Suppressor macrophage treated with lipopolysaccharide for 4 hours (primary cell): ENCODE measurements at regions not wholly inside any gene's neighbourhood (a gene's known extent, or its start where the extent isn't known, plus 50 kb on each side); places are given as distances from the start of the nearest gene placed in this dataset.
"Not testable (repeated sequence)": the region's sequence is repeated elsewhere in the genome, so short reads cannot be mapped to it uniquely, and the experiment has no call there.

Source experiments
- DNase-seq: peaks from one replicate; pipeline ENCODE4 v3.0.0-alpha.2; 2020

DNA sequence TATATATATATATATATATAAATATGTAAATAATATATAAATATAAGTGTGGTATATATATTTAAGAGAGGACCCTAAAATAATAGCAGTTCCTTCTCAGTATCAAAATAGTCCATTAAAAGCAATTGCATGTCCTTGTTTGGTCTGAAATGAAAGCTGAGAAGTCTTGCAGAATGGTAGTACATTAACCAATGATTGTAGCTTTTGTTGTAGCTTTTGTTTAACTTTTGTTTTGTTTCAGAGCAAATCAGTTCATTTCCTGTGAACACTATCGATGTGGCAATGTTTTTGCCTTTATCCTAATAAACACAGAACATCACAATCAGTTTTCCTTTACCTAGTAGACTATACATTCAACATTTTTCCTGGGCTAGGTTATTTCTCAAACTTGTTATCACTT lies 1256.2 kb upstream of the SPRY2 start:
- DNase-seq, result no peak

GRCh38 chr13:81596224-81596753 lies 1255.4 kb upstream of the SPRY2 start:
- no peak for DNase-seq

- DNase-seq, result no peak
Measured at GRCh38 chr13:81591528-81592220, 1250.7 kb upstream of the SPRY2 start.

DNA sequence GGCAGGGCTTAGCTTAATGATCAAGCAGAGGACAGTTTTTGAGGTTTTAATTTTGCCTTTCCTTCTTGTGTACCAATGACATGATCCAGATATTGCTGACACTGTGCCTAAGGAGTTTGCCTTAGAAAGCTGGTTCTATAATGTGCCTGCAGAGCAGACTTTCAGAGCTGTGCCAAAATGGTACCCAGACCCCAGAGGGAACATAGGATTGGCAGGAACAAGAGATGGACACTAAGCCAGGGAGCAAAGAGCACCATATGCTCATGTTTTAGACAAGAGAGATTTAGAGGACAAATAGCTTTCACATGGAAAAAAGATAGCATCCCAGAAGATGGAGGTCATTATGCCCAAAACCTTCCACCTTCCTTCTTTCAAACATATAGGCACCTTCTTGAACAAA lies 1241.5 kb upstream of the SPRY2 start:
- DNase-seq, result no peak

DNA sequence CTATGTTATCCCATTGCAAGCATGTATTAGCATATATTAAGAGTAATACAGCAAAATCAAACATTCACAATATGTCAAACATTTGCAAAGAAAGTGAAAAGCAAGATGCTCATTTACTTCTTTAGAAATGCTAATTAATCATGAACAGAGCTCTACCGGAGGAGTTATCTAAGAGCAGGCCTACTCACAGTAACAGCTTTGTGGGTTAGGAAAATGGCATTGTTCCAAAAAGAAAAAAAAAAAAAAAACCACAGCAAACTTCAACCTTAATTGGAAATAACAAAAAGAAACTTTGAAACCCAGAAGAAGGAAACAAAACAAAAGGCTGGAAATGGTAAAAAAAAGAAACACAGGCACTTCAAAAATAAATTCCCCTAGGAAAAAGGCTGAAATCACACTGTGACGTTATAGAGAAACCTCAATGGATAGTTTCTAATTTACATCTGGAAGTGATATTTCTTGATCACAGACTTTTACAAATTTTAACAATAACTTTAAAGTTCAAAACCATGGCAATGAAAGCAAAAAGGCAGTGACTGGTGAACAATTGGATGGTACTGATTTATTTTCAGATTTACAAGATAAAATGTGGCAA lies 1236.8 kb upstream of the SPRY2 start:
- DNase-seq, result no peak

GRCh38 chr13:81568824-81569223 lies 1227.9 kb upstream of the SPRY2 start:
- no peak for DNase-seq

DNA sequence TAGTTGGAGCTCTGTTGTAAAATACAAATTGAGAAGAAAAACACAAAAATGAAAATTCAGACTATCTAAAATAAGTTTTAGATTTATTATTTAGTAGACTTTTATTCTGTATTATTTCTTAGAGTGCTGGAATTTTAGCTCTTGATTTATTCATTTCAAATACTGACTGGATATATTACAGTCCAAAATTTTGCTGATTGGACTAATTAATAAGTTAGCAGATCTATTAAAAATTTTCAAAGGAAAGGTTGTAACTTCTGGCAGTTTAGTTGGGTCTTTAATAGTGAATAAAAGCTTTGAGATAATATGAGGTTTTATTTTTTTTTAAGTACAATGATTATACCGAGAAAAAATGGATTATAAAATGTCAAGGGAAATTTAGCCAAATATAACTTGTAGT lies 1224.9 kb upstream of the SPRY2 start:
- no peak for DNase-seq

- no peak for DNase-seq
Measured at GRCh38 chr13:81563091-81563490, 1222.2 kb upstream of the SPRY2 start.

GRCh38 chr13:81562598-81562997 lies 1221.7 kb upstream of the SPRY2 start:
- DNase-seq, result no peak

GRCh38 chr13:81551036-81551435 lies 1210.1 kb upstream of the SPRY2 start:
- DNase-seq, result no peak

DNA sequence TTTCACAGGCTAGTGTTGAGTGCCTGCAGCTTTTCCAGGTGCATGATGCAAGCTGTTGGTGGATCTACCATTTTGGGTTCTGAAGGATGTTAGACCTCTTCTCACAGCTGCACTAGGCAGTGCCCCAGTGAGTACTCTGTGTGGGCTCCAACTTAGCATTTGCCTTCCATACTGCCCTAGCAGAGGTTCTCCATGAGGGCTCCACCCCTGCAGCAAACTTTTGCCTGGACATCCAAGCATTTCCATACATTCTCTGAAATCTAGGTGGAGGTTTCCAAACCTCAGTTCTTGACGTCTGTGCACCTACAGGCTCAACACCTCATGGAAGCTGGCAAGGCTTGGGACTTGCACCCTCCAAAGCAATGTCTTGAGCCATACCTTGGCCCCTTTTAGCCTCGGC lies 1205.4 kb upstream of the SPRY2 start:
- DNase-seq, result not testable (repeated sequence)

DNA sequence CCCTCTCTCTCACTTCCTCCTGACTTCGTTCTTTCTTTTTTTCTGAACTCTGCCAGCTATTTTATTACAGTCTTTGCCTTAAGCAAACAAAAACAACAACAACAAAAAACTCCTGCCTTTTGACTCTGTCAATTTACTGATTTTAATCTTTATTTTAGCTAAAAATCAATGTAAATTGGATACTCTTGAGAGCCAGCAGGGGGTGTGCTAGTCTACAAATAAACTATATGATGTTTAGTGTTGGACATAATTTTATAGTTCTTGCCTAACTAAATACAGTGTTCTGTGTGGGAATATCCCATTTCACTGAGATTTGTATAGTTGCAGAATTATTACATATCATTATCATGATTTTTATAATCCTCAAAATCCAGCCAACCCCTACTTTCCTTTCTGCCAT lies 1199.9 kb upstream of the SPRY2 start:
- no peak for DNase-seq

DNA sequence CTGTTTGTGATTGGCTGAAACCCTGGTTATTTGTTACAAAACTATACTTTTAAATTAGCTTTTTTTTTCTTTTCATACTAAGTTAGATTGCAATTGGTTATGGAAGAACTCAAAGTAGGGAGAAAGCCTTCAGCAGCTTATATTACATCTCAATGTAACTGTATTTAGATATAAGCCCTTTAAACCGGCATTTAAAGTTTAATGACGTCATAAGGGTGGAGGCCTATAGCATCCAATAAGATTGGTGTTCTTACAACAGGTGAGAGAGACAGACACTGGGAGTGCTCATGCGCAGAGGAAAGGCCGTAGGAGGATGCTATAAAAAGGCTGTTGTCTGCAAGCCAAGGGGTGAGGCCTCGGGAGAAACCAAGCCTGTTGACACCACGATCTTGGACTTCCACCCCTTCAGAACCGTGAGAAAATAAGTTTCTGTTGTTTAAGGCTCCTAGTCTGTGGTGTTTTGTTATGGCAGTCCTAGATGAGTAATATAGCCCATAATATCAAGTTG lies 1198.8 kb upstream of the SPRY2 start:
- DNase-seq, result no peak

DNA sequence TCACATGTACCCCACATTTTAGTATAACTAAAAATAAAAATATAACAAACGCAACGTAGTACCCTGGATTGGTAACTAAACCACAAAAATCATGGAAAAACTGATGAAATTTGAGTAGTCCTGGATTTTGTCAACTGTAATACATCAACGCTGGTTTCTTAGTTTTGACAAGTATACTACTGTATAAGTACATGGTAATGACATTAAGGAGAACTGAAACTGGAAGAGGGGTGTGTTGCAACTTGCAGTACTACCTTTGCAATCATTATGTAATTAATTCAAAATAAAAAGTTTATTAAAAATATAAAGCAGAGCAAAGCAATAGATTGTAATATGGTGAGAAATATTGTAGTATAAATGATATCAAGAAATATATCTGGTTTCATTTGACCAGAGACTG lies 1158.0 kb upstream of the SPRY2 start:
- DNase-seq, result no peak

DNA sequence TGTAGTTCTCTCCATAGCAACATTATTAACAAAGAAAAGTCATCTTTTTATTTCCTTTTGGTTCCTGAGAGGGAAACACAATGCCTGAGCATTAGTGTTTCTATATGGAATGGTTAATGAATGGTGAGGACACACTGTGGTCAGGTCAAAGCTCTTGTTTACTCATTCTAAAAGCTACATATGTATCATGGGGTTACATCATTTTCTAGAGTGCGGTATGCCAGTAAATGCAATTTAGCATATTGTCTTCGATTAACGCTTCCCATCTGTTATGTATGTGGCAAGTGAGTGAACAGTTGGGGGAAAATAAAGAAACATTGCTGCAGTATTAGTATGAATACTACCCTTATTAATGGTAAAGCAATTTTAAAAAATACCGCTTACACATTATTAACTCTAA lies 1152.2 kb upstream of the SPRY2 start:
- DNase-seq, result no peak

DNA sequence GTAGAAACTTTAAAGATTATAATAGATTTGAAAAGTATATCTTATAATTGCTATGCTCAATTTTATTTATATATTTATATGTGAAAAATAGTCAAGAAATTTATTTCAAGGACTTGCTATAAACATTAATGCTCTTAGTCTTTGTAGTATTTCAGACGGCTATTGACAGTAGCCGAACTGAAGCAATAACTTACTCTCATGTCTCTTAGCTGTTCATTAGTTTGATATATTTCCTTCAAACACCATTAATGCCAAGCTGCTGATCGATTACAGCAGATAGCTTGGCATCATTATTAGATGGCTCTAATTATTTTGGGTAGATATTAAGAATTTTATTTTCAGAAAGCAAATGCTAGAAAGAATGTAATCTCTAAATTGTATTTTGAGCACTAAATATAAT lies 1151.5 kb upstream of the SPRY2 start:
- DNase-seq, result no peak

DNA sequence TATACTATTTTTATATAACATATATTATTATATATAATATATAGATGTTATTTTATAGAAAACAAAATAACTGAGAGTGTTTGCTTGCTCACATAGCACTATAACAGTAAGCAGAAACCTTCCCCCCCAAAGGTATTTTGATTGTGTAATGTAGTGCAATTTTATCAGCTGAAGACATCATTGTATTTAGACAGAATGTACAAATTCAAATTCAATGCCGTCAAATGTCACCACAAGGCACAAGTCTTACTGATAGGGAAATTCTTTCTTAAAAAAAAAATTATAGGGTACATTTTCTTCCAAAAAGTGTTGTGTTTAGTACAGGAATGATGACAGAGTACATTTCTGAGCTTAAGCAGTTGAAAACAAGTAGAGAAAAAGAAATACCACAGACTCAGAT lies 1147.1 kb upstream of the SPRY2 start:
- DNase-seq, result no peak

GRCh38 chr13:81487151-81487550 lies 1146.2 kb upstream of the SPRY2 start:
- no peak for DNase-seq

DNA sequence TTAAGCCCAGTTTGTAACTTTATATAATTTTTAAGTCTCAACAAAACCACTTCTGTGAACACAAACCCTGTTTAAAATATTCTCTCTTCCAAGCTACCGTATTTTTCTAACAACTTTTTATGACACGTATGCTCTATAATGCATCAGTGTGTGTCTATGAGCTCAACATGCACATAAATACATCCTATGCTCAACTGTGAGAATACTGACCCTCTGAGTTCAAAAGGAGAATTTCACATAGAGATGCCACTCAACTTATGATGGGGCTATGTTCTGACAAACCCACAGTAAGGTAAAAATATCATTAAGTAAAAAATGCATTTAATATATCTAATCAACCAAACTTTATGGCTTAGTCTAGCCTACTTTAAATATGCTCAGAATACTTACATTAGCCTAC lies 1139.7 kb upstream of the SPRY2 start:
- DNase-seq, result no peak

DNA sequence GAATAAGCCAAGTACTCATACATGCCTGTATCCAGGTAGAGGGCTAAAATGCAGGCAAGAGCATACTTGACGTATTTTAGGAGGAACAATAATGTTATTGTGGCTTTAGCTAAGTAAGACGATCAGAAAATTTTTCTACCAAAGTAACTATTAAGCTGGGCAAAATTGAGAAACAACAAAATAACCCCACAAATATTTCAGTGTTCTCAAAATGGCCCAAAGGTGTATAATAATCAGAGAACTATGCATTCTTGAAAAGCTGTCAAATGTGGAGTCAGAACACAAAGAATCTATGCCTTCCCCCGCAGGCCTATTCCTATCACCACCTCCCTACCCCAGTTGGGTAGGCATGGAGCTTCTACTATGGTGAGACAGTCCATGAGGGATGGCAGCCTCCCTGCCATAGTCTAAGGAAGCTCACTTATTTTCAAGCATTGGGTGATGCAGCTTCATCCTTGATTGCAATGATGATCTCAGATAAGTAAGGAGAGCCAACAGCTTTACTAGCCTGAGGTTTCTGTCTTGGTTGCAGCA lies 1132.5 kb upstream of the SPRY2 start:
- no peak for DNase-seq

- no peak for DNase-seq
Measured at GRCh38 chr13:81458170-81458569, 1117.2 kb upstream of the SPRY2 start.

GRCh38 chr13:81446441-81446840 lies 1105.5 kb upstream of the SPRY2 start:
- no peak for DNase-seq

DNA sequence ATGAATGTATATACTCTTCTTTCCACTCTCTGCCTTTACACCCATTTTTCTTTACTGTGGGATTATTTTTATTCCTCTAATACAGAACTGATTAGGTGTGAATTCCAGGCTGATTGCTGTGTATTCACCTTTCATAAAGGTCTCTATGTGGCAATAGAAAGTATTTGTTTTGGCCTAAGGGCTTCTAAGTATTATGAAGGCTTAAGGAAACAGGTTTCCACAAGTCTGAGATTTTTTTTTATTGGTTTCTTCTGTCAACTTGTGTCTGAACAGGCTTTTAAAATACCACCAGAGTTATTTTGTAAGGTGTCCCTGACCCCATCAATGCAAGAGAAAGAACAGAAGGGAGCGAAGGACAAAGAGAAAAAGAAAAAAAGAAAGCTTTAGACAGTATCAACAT lies 1102.0 kb upstream of the SPRY2 start:
- DNase-seq, result no peak

GRCh38 chr13:81425286-81425685 lies 1084.4 kb upstream of the SPRY2 start:
- DNase-seq, result no peak
